ENCODE measurements at regions not wholly inside any gene's neighbourhood (a gene's known extent, or its start where the extent isn't known, plus 50 kb on each side); places are given as distances from the start of the nearest gene placed in this dataset.

DNA sequence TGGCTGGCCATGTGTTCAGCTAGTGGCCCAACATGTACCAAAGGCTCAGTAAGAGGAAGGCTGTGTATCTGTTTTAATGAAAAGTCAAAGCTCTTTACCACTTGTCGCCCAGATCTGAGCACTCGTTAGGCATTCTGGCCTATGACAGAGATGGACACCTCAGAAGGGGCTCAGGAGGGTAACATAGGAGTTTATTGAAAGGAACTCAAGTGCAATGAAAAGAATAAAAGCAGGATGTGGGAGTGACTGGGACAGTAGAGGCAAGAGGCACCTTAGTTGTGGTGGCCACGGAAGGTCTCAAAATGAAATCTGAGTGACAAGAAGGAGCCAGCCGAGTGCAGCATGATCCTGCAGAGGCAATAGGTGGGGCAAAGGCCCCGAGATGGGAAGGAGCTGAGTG lies 309.7 kb downstream of the MN1 start:
- H3K36me3 ChIP-seq (ENCODE audit: insufficient read depth, low read length): no peaks in the 10 kb centered on the region

DNA sequence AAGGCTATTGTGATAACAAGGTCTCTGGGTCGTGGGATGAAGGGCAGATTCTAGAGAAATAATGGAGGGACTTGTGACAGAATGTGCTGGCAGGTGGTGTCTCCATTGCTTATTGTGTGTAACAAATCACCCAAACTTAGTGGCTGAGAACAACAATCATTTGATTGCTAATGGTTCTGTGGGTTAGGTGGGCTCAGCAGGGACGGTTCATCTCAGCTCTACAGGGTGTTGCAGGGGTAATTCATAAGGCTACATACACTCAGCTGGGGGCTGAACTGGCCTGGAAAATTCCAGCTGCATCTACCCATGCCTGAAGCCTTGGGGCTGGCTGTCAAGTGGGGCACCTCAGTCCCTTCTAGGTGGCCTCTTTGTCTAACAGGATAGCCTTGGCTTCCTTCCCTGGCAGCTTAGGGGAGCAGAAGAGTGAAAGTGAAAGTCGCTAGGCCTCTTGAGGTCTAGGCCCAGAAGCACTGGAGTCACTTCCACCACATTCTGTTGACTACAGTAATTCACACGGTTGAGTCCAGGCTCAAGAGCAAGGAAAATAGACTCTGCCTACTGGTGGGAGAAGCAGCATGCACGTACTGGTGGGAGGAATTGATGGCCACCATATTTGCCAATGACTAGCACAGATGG lies 308.9 kb downstream of the MN1 start:
- Histone ChIP-seq H3F3A (ENCODE audit: insufficient read depth, low read length) (no peaks in the 10 kb centered on the region), H3K4me1 (ENCODE audit: insufficient read depth, low read length, severe bottlenecking) (no peaks in the 10 kb centered on the region), H3K9me2 (ENCODE audit: low read depth, low read length) (no peaks in the 10 kb centered on the region), H3K9ac (ENCODE audit: low read length) (no peak overlapping the region), H4K20me1 (ENCODE audit: insufficient read depth, low read length) (no peaks in the 10 kb centered on the region), H3K27me3 (ENCODE audit: insufficient read depth, low read length) (no peaks in the 10 kb centered on the region), H2AFZ (ENCODE audit: low read length) (no peak overlapping the region), H3K36me3 (ENCODE audit: insufficient read depth, low read length) (no peaks in the 10 kb centered on the region), H3K9me3 (ENCODE audit: low read length) (no peaks in the 10 kb centered on the region), H3K4me3 (ENCODE audit: low read depth, low read length, poor library complexity, severe bottlenecking) (no peak overlapping the region), H3K4me2 (ENCODE audit: low read length) (no peak overlapping the region), H3K27ac (ENCODE audit: low read depth, low read length, poor library complexity, severe bottlenecking) (no peak overlapping the region), H3K79me2 (ENCODE audit: insufficient read depth, low read length) (no peaks in the 10 kb centered on the region)
- no peak for TF ChIP-seq EZH2 (IDR thresholded peaks at IDR 0.05; ENCODE audit: borderline replicate concordance, low read length)
- TF ChIP-seq, protein P1, sequence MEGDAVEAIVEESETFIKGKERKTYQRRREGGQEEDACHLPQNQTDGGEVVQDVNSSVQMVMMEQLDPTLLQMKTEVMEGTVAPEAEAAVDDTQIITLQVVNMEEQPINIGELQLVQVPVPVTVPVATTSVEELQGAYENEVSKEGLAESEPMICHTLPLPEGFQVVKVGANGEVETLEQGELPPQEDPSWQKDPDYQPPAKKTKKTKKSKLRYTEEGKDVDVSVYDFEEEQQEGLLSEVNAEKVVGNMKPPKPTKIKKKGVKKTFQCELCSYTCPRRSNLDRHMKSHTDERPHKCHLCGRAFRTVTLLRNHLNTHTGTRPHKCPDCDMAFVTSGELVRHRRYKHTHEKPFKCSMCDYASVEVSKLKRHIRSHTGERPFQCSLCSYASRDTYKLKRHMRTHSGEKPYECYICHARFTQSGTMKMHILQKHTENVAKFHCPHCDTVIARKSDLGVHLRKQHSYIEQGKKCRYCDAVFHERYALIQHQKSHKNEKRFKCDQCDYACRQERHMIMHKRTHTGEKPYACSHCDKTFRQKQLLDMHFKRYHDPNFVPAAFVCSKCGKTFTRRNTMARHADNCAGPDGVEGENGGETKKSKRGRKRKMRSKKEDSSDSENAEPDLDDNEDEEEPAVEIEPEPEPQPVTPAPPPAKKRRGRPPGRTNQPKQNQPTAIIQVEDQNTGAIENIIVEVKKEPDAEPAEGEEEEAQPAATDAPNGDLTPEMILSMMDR (IDR thresholded peaks at IDR 0.05; ENCODE audit: low read length): no peak

More for the DNA sequence above, 309.7 kb downstream of the MN1 start:
- Histone ChIP-seq H3K9ac (ENCODE audit: low read length) (no peak overlapping the region), H3F3A (ENCODE audit: insufficient read depth, low read length) (no peaks in the 10 kb centered on the region), H3K9me3 (ENCODE audit: low read length) (no peaks in the 10 kb centered on the region), H3K9me2 (ENCODE audit: low read depth, low read length) (no peaks in the 10 kb centered on the region), H3K27ac (ENCODE audit: low read depth, low read length, poor library complexity, severe bottlenecking) (no peak overlapping the region), H3K4me1 (ENCODE audit: insufficient read depth, low read length, severe bottlenecking) (no peaks in the 10 kb centered on the region), H3K4me2 (ENCODE audit: low read length) (no peak overlapping the region), H2AFZ (ENCODE audit: low read length) (no peak overlapping the region), H3K79me2 (ENCODE audit: insufficient read depth, low read length) (no peaks in the 10 kb centered on the region), H4K20me1 (ENCODE audit: insufficient read depth, low read length) (no peaks in the 10 kb centered on the region), H3K27me3 (ENCODE audit: insufficient read depth, low read length) (no peaks in the 10 kb centered on the region), H3K4me3 (ENCODE audit: low read depth, low read length, poor library complexity, severe bottlenecking) (no peak overlapping the region)
- TF ChIP-seq, protein P1 (IDR thresholded peaks at IDR 0.05; ENCODE audit: low read length): no peak
- TF ChIP-seq EZH2 (IDR thresholded peaks at IDR 0.05; ENCODE audit: borderline replicate concordance, low read length): no peak

DNA sequence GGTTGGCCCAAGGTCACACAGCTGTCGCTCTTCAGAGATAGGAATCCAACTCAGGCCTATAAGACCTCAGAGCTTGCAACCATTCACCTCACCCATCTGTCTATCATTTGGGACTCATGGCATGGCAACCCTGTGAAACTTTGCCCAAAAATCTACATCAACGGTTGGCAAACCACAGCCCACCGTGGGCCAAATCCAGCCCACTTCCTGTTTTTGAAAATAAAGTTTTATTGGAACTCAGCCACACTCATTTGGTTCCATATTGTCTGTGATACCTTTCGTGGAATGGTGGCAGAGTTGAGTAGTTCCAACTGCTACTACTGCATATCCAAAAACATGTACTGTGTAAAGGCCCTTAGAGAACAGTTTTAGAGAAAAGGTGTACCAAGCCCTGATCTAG lies 307.8 kb downstream of the MN1 start:
- Histone ChIP-seq H3K4me3 (ENCODE audit: low read depth, low read length, poor library complexity, severe bottlenecking) (no peak overlapping the region), H3K4me2 (ENCODE audit: low read length) (no peak overlapping the region), H3K36me3 (ENCODE audit: insufficient read depth, low read length) (no peaks in the 10 kb centered on the region), H3K9ac (ENCODE audit: low read length) (no peak overlapping the region), H2AFZ (ENCODE audit: low read length) (no peak overlapping the region), H3K9me2 (ENCODE audit: low read depth, low read length) (no peaks in the 10 kb centered on the region), H3K27me3 (ENCODE audit: insufficient read depth, low read length) (no peaks in the 10 kb centered on the region), H4K20me1 (ENCODE audit: insufficient read depth, low read length) (no peaks in the 10 kb centered on the region), H3K9me3 (ENCODE audit: low read length) (no peaks in the 10 kb centered on the region), H3F3A (ENCODE audit: insufficient read depth, low read length) (no peaks in the 10 kb centered on the region), H3K27ac (ENCODE audit: low read depth, low read length, poor library complexity, severe bottlenecking) (no peak overlapping the region), H3K4me1 (ENCODE audit: insufficient read depth, low read length, severe bottlenecking) (no peaks in the 10 kb centered on the region), H3K79me2 (ENCODE audit: insufficient read depth, low read length) (no peaks in the 10 kb centered on the region)
- no peak for TF ChIP-seq EZH2 (IDR thresholded peaks at IDR 0.05; ENCODE audit: borderline replicate concordance, low read length)
- TF ChIP-seq, protein P1 (IDR thresholded peaks at IDR 0.05; ENCODE audit: low read length): no peak

Measured in OCI-LY1 (cell line).